IMR-90 (cell line): ENCODE measurements at regions not wholly inside any gene's neighbourhood (a gene's known extent, or its start where the extent isn't known, plus 50 kb on each side); places are given as distances from the start of the nearest gene placed in this dataset.

Source experiments
- ATAC-seq: fragments of 200-7000 bp; cut with Tn5 transposase; 2 replicates; pipeline ENCODE4 v1.9.1; 2020; ENCODE audit warnings: low read depth, mild to moderate bottlenecking, moderate library complexity
- BruUV-seq: library from RNA; stranded (reverse); fragments of 400-500 nt; replicated peaks from 2 replicates; lab custom pipeline; 2021; lab: Mats Ljungman, UMichigan
- CTCF ChIA-PET: fragments of 300-600 bp; formaldehyde crosslinking; extraction: SDS; loops from one replicate; lab custom pipeline; 2021; ENCODE audit warnings: antibody characterized with exemption; lab: Yijun Ruan, JAX
- POLR2A ChIA-PET: fragments of 300-600 bp; sonication (Branson Sonifier 250); formaldehyde crosslinking; loops from one replicate; lab custom pipeline; 2022; ENCODE audit warnings: antibody characterized with exemption; ENCODE audit not compliant: unreplicated experiment; lab: Charles Lee
- DNase-seq: peaks from one replicate; pipeline ENCODE4 v3.0.0; 2013
- H2AFZ ChIP-seq: replicated peaks from 2 replicates; pipeline ENCODE3; 2013; ENCODE audit warnings: low read length, mild to moderate bottlenecking; ENCODE audit not compliant: poor library complexity
- H2AK5ac ChIP-seq: 2 replicates; pipeline ENCODE4 v1.6.1; 2013; ENCODE audit warnings: low read depth, low read length, inconsistent platforms
- H2AK9ac ChIP-seq: replicated peaks from 2 replicates; pipeline ENCODE3; 2013; ENCODE audit warnings: mild to moderate bottlenecking, low read depth, low read length, moderate library complexity; ENCODE audit not compliant: poor library complexity
- H2BK120ac ChIP-seq: 2 replicates; pipeline ENCODE4 v1.6.1; 2013; ENCODE audit warnings: low read depth, low read length, inconsistent platforms
- H2BK15ac ChIP-seq: 3 replicates; pipeline ENCODE4 v1.6.1; 2013; ENCODE audit warnings: low read depth, low read length, inconsistent platforms
- H2BK20ac ChIP-seq: 2 replicates; pipeline ENCODE4 v1.6.1; 2013; ENCODE audit warnings: low read depth, mild to moderate bottlenecking, inconsistent platforms, low read length, moderate library complexity
- H2BK5ac ChIP-seq: 2 replicates; pipeline ENCODE4 v1.6.1; 2013; ENCODE audit warnings: mild to moderate bottlenecking, low read depth, low read length, inconsistent platforms; ENCODE audit not compliant: poor library complexity, severe bottlenecking
- H3K14ac ChIP-seq: replicated peaks from 2 replicates; pipeline ENCODE4 v1.6.1; 2013; ENCODE audit warnings: low read depth, low read length, inconsistent platforms
- H3K18ac ChIP-seq: 2 replicates; pipeline ENCODE4 v1.6.1; 2013; ENCODE audit warnings: low read depth, low read length, control low read depth
- H3K23ac ChIP-seq: 2 replicates; pipeline ENCODE4 v1.6.1; 2013; ENCODE audit warnings: low read depth, low read length, inconsistent platforms
- H3K27ac ChIP-seq: 2 replicates; pipeline ENCODE4 v1.5.1; 2013; ENCODE audit warnings: mild to moderate bottlenecking, control low read depth, low read length; ENCODE audit not compliant: insufficient read depth
- H3K27me3 ChIP-seq: 2 replicates; pipeline ENCODE4 v1.6.1; 2013; ENCODE audit warnings: low read length; ENCODE audit not compliant: control insufficient read depth, insufficient read depth
- H3K36me3 ChIP-seq: 2 replicates; pipeline ENCODE4 v1.6.1; 2013; ENCODE audit warnings: low read length, mixed read lengths; ENCODE audit not compliant: control insufficient read depth, insufficient read depth
- H3K4ac ChIP-seq: 2 replicates; pipeline ENCODE4 v1.6.1; 2013; ENCODE audit warnings: low read depth, low read length, inconsistent platforms
- H3K4me1 ChIP-seq: 2 replicates; pipeline ENCODE4 v1.6.1; 2013; ENCODE audit warnings: low read length, mixed read lengths; ENCODE audit not compliant: control insufficient read depth, insufficient read depth
- H3K4me2 ChIP-seq: 2 replicates; pipeline ENCODE4 v1.6.1; 2013; ENCODE audit warnings: low read depth, mild to moderate bottlenecking, control low read depth, low read length, moderate library complexity
- H3K4me3 ChIP-seq: 2 replicates; pipeline ENCODE4 v1.5.1; 2013; ENCODE audit warnings: low read depth, mild to moderate bottlenecking, control low read depth, low read length, moderate library complexity; ENCODE audit not compliant: insufficient read depth
- H3K56ac ChIP-seq: 2 replicates; pipeline ENCODE4 v1.6.1; 2013; ENCODE audit warnings: low read length, inconsistent platforms; ENCODE audit not compliant: insufficient read depth; ENCODE audit errors: extremely low read depth
- H3K79me1 ChIP-seq, 2 experiments: 2 replicates each; pipeline ENCODE4 v1.6.1; 2013; ENCODE audit warnings: low read length in 2 of 2, inconsistent platforms in 1 of 2, low read depth in 1 of 2
- H3K9ac ChIP-seq: 2 replicates; pipeline ENCODE4 v1.6.1; 2013; ENCODE audit warnings: low read depth, low read length, control low read depth
- H3K9me1 ChIP-seq: 2 replicates; pipeline ENCODE4 v1.6.1; 2013; ENCODE audit warnings: low read length, inconsistent platforms; ENCODE audit not compliant: insufficient read depth
- H3K9me3 ChIP-seq: 2 replicates; pipeline ENCODE4 v1.6.1; 2013; ENCODE audit warnings: low read length; ENCODE audit not compliant: control insufficient read depth, insufficient read depth
- H4K20me1 ChIP-seq: 2 replicates; pipeline ENCODE4 v1.6.1; 2013; ENCODE audit warnings: low read length, inconsistent platforms; ENCODE audit not compliant: insufficient read depth
- H4K5ac ChIP-seq: 2 replicates; pipeline ENCODE4 v1.6.1; 2013; ENCODE audit warnings: mild to moderate bottlenecking, low read depth, low read length, control low read depth
- H4K8ac ChIP-seq, 2 experiments: 2 replicates each; pipeline ENCODE4 v1.6.1; 2013; ENCODE audit warnings: low read depth in 2 of 2, low read length in 2 of 2, control low read depth in 1 of 2, inconsistent platforms in 1 of 2
- H4K91ac ChIP-seq: 2 replicates; pipeline ENCODE4 v1.6.1; 2013; ENCODE audit warnings: low read depth, low read length, inconsistent platforms; ENCODE audit not compliant: insufficient read depth
- BHLHE40 ChIP-seq: fragments of 150-350 bp; IDR thresholded peaks from 2 replicates; pipeline ENCODE4 v1.6.1; 2016; ENCODE audit warnings: mild to moderate bottlenecking, low read depth, low read length
- CEBPB ChIP-seq: IDR thresholded peaks from 2 replicates; pipeline ENCODE4 v1.6.1; 2012; ENCODE audit warnings: low read depth, low read length, improper control_type of control experiment
- CHD1 ChIP-seq: IDR thresholded peaks from 2 replicates; pipeline ENCODE4 v1.6.1; 2012; ENCODE audit warnings: low read depth, low read length, improper control_type of control experiment
- CTCF ChIP-seq: conservative IDR thresholded peaks from 2 replicates; pipeline ENCODE4 v1.5.1; 2012; ENCODE audit warnings: mild to moderate bottlenecking, low read depth, low read length, improper control_type of control experiment
- FOS ChIP-seq: fragments of 150-350 bp; IDR thresholded peaks from 2 replicates; pipeline ENCODE4 v1.6.1; 2016; ENCODE audit warnings: low read depth, low read length
- MAFK ChIP-seq: IDR thresholded peaks from 2 replicates; pipeline ENCODE4 v1.6.1; 2012; ENCODE audit warnings: low read depth, low read length, improper control_type of control experiment
- MXI1 ChIP-seq: IDR thresholded peaks from 2 replicates; pipeline ENCODE4 v1.6.1; 2012; ENCODE audit warnings: low read depth, mild to moderate bottlenecking, low read length, moderate library complexity, borderline replicate concordance
- POLR2A ChIP-seq: IDR thresholded peaks from 2 replicates; pipeline ENCODE4 v1.6.1; 2012; ENCODE audit warnings: mild to moderate bottlenecking, low read depth, low read length
- RAD21 ChIP-seq: IDR thresholded peaks from 2 replicates; pipeline ENCODE4 v1.6.1; 2012; ENCODE audit warnings: low read length, improper control_type of control experiment
- RFX5 ChIP-seq: IDR thresholded peaks from 2 replicates; pipeline ENCODE4 v1.8.0; 2012; ENCODE audit warnings: low read depth, mild to moderate bottlenecking, low read length, moderate library complexity
- WGBS, 2 experiments: methylation state at CpG; one replicate each; pipeline versions ENCODE4 v1.1.5 to v1.1.7; 2013; ENCODE audit warnings: missing lambda C conversion rate in 2 of 2; ENCODE audit not compliant: insufficient read length in 1 of 2; ENCODE audit errors: extremely low coverage in 2 of 2; 5-methylcytosine and 5-hydroxymethylcytosine counted together
- dilution Hi-C: fragments of 300-500 bp; cut with HindIII; formaldehyde crosslinking; loops from one replicate; pipeline ENCODE4 v1.14.3; 2018; ENCODE audit warnings: low sequenced_read_pairs; ENCODE audit not compliant: unreplicated experiment
- in situ Hi-C: fragments of 300-500 bp; cut with MboI; formaldehyde crosslinking; loops from 3 replicates; pipeline ENCODE4 v1.14.3; 2019; ENCODE audit warnings: low sequenced_read_pairs, inconsistent platforms, mixed read lengths
- intact Hi-C: fragments of 100-400 bp; cut with micrococcal nuclease; formaldehyde crosslinking; loops from 2 replicates; pipeline ENCODE4 v1.10.0; 2022
- TF ChIP-seq, protein P1 (sequence below): fragments of 150-350 bp; IDR thresholded peaks from 2 replicates; pipeline ENCODE4 v1.6.1; 2017; ENCODE audit warnings: mild to moderate bottlenecking, antibody characterized with exemption, low read length, low read depth
- TF ChIP-seq, protein P2 (sequence below): fragments of 150-350 bp; IDR thresholded peaks from 2 replicates; pipeline ENCODE4 v1.6.1; 2016; ENCODE audit warnings: low read depth, mild to moderate bottlenecking, low read length, moderate library complexity, borderline replicate concordance

GRCh38 chr16:59907611-59908010 lies 1173.5 kb upstream of the GOT2 start:
- 40% methylated on average over 2 of the region's 4 CpGs; no CpG with 5 or more reads in 1 of the 2 experiments for WGBS, 2 experiments
- Histone ChIP-seq H4K8ac (no peak overlapping the region), H3K4me3 (no peak overlapping the region), H3K4me2 (no peak overlapping the region), H3K9me1 (no peaks in the 10 kb centered on the region), H2AFZ (no peak overlapping the region), H3K23ac (no peak overlapping the region), H2AK9ac (no peak overlapping the region), H2BK120ac (no peak overlapping the region), H3K4ac (no peak overlapping the region), H3K4me1 (no peaks in the 10 kb centered on the region), H2AK5ac (no peak overlapping the region), H3K14ac (no peak overlapping the region), H4K91ac (no peak overlapping the region), H3K79me1 (no peaks in the 10 kb centered on the region), H4K5ac (no peak overlapping the region), H4K20me1 (no peaks in the 10 kb centered on the region), H3K36me3 (no peaks in the 10 kb centered on the region), H3K18ac (no peak overlapping the region), H3K27me3 (no peaks in the 10 kb centered on the region), H2BK20ac (no peak overlapping the region), H3K27ac (no peak overlapping the region), H2BK15ac (no peak overlapping the region), H3K9me3 (no peaks in the 10 kb centered on the region; the same call in 1 of the 2 replicates), H3K9ac (no peak overlapping the region), H3K56ac (no peak overlapping the region), H2BK5ac (no peak overlapping the region)
- CTCF ChIA-PET, result no interaction called here
- POLR2A ChIA-PET, result no interaction called here
- no peak for ATAC-seq
- no TSS peak for BruUV-seq
- TF ChIP-seq CEBPB (no peak), CTCF (no peak), MAFK (no peak), CHD1 (no peak), POLR2A (no peak), RAD21 (no peak), RFX5 (no peak), MXI1 (no peak), BHLHE40 (no peak), FOS (no peak)
- TF ChIP-seq, protein P1, sequence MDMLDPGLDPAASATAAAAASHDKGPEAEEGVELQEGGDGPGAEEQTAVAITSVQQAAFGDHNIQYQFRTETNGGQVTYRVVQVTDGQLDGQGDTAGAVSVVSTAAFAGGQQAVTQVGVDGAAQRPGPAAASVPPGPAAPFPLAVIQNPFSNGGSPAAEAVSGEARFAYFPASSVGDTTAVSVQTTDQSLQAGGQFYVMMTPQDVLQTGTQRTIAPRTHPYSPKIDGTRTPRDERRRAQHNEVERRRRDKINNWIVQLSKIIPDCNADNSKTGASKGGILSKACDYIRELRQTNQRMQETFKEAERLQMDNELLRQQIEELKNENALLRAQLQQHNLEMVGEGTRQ, result no peak
- TF ChIP-seq, protein P2, sequence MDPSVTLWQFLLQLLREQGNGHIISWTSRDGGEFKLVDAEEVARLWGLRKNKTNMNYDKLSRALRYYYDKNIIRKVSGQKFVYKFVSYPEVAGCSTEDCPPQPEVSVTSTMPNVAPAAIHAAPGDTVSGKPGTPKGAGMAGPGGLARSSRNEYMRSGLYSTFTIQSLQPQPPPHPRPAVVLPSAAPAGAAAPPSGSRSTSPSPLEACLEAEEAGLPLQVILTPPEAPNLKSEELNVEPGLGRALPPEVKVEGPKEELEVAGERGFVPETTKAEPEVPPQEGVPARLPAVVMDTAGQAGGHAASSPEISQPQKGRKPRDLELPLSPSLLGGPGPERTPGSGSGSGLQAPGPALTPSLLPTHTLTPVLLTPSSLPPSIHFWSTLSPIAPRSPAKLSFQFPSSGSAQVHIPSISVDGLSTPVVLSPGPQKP, result no peak
- dilution Hi-C loops, result no loop called here
- intact Hi-C loops, result no loop called here
- DNase-seq, result no peak
- in situ Hi-C loops, result no loop called here
